ENCODE measurements at regions not wholly inside any gene's neighbourhood (a gene's known extent, or its start where the extent isn't known, plus 50 kb on each side); places are given as distances from the start of the nearest gene placed in this dataset.

- TF ChIP-seq EZH2 (IDR thresholded peaks at IDR 0.05) = no peak
- TF ChIP-seq POLR2AphosphoS5 (IDR thresholded peaks at IDR 0.05; ENCODE audit: borderline replicate concordance, low read depth, low read length) = no peak
- no peak for TF ChIP-seq FOXP2 (optimal IDR thresholded peaks at IDR 0.05; ENCODE audit: control extremely low read depth, extremely low read length, insufficient read depth)
Observed at GRCh38 chr3:184505076-184505878, 56.3 kb upstream of the EPHB3 start.
